ENCODE measurements at regions not wholly inside any gene's neighbourhood (a gene's known extent, or its start where the extent isn't known, plus 50 kb on each side); places are given as distances from the start of the nearest gene placed in this dataset.
A peak's percentile ranks its signal among the peaks of the same experiment; 100 is the strongest.

- no peak for DNase-seq (ENCODE audit: low read depth)
These were observed 137.4 kb upstream of the RBMS1 start for GRCh38 chr2:160630801-160631590.

DNA sequence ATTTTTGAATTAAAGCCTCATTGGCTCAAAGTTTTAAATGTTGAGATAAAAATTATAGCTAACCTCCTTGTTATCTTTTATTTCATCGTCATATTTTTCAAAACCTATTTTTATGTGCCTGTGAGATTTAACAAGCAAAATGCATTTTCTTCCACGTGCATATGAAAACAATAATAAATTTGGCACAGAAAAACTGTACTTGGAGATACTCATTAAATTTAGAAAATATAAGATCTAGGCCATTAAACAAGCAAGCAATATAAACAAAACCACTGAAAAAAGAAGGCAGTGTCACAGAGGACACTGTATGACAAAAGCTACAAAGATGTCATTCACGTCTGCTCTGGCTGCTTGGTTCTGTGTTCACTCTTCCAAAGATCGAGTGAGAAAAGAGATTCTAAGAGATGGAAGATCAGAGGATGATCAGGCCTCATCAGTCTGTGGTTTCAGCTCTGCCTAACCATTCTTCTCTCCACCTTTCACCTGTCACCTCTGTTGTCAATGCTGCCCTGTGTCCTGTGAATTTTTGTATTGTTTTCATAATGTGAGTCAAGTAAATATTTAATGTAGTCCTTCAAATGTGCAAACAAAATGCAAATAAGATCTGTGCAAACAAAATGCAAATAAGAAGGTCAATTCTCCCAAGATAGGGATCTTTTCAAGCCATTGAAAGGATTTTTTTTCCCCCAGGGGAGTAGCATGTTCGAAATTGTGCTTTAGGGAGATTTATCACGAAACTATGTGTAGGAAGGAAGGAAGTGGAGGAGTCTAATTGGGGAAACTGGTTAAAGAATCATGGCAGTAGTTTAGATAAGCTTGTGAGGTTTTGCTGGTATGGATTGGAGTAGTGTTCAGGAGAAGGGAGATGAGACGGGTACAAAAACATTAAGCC is 138.7 kb upstream of the RBMS1 start:
- no peak for DNase-seq (ENCODE audit: low read depth)

DNA sequence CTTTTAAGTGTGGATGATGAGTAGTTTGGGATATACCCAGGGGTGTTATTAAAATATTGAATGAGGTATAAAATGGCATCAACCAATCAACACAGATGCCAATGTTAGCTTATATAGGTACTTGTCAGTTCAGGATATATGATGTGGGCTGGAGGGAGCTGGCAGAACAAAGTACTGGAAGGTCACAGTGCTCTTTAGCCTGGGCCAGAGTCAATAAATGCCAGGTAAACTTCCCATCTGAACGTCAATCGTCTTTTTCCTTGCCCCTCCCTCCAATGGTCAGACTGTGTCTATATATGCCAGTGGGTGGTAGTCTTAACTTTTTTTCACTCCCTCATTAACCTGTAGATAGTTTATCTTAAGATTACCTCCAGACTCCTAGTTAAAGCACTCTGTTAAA is 140.8 kb upstream of the RBMS1 start:
- DNase-seq (ENCODE audit: low read depth), result no peak

- no peak for DNase-seq (ENCODE audit: low read depth)
These were observed 141.9 kb upstream of the RBMS1 start for GRCh38 chr2:160635488-160635887.

- DNase-seq (ENCODE audit: low read depth), result no peak
These were observed 145.9 kb upstream of the RBMS1 start for GRCh38 chr2:160639472-160639871.

GRCh38 chr2:160646684-160647444 is 153.3 kb upstream of the RBMS1 start:
- DNase-seq (ENCODE audit: low read depth), result no peak

GRCh38 chr2:160647967-160648685 is 154.5 kb upstream of the RBMS1 start:
- DNase-seq (ENCODE audit: low read depth), result no peak

DNA sequence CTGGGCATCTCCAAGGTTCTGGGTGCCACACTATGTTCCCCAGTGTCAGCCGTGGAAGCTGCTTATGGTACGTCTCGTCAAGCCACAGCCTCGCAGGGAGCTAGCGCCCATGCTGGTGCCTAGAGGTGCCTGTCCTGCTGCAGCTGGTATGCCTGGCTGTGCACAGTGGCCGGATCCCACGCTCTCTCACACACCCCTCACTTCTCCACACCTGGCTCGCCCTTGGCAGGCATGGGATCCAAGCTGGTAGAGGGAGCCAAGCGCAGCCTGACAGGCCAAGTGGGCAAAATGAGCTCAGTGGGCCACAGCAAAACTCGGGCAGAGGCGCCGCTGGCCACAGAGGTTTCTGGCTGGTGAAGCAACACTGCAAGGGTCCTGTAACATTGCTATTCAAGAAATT is 156.1 kb upstream of the RBMS1 start:
- DNase-seq (ENCODE audit: low read depth), result no peak

DNA sequence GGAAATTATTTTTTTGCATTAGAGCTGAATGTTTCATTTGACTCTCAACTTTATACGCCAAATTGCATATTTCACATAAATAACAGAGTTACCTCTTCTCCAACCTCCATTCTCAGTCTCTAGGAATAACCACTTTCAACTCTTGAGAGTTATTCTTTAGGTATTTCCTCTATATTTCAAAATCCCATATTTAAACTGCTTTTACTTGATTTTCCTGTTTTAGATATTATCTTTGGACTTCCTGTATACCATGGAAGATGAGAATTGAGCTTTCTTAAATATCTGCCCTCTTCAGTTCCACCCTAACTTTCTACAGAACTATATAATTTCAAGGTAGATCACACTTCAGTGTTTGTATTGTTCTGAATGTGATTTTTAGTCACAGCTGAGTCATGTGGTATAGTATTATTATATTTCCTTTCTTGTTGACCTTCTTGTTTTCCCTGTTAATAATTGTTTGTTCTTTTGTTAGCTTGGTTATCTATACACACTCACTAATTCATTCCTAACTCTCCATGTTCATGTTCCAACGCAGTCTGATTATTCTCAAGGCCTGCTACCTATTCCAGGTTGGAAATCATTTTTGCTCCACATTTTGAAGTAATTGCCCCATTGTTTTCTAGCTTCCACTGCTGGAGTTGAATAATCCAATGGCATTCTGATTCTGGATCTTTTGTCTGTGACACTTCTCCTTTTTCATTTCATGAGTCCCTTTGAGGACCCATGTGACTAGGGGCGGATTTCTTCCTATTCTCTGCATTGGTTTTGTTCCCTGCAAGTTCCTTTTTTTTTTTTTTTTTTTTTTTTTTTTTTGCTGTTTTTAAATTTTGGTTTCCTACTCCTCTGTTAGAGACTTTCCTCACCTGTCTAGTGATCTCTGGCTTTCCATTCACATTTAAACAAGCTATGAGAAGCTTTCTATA is 156.8 kb upstream of the RBMS1 start:
- no peak for DNase-seq (ENCODE audit: low read depth)

DNA sequence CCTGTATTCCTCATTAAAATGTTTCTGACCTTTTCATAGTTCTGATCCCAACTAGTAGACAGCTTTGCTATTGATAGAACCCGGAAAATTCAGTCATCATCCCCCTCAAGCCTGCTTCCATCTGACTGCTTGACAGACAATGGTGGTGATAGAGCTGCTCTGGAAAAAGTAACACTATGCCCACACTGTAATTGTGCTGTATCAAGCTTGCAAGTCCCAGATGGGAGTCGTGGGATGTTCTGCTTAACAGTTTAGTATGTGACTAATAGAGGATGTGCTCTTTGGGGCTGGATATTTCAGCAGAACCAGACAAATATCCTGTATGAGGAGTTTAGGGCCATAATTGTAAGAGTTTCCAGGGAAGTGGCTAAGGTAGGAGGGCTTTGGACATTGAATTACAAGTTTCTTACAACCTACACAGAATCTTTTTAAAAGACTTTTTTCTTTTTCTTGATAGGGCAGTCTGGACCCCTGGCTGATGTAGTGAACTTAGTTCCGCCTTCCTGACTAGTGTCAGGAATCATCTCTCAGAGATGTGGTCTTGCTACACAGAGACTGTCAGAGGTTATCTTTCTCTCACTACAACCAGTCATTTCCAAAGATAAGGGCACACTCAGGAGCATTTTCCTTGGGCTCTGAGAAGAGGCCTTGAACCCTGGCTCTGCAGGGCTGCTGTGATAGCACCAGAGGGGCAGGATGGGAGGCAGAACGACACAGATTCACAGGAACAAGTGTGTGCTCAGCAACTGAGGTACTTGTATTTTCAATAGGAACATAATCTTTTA is 158.0 kb upstream of the RBMS1 start:
- DNase-seq (ENCODE audit: low read depth), result no peak

DNA sequence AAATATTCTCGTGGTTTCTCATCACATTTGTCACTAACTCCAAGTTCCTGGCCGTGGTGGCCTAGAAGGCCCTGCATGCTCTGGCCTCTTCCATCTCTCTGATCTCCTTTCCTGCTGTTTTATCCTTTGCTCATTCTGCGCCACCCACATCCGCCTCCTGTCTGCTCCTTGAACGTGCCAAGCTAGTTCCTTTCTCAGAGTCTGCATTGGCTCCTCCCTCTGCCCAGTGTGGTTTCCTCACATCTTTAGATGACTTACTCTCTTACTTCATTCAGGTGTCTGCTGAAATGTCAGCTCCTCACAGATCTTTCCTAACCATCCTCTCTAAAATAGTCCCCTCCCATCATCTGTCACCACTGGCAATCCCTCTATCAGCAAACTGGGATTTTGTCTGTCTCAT is 158.6 kb upstream of the RBMS1 start:
- peak; percentile 20 for DNase-seq (ENCODE audit: low read depth)

DNA sequence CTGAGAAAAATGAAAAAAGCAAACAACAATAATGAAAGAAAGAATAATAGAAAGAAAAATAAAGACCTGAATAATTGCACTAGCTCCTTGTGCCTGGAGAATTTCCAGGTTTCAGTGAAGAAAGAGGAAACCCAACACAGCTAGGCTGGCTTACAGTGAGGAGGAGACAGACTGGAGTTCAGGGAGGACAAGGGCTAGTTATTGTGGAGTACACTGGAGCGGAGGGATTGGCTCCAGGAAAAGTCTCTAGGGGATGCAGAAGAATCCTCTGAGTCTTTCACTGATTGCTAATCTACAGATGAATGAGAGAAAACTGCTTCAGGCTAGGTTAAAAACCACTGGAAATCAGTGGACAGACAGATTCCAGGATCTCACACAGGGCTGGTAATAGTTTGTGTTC is 163.6 kb upstream of the RBMS1 start:
- no peak for DNase-seq (ENCODE audit: low read depth)

DNA sequence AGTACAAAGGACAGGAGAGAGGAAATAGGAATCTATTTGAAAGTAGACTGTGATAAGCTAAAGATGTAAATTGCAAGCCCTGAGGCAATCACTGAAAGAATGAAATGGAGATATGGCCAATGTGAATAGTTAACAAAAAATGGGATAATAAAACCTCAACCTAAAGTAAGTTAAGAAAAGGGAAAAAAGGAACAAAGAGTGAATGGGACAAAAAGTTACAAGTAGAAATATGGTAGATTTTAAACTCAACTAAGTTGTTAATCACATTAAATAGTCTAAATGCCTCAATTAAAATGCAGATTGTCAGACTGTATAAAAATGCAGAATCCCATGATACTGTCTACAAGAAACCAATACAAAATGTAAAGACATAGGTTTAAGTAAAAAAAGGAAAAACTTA is 165.2 kb upstream of the RBMS1 start:
- no peak for DNase-seq (ENCODE audit: low read depth)

DNA sequence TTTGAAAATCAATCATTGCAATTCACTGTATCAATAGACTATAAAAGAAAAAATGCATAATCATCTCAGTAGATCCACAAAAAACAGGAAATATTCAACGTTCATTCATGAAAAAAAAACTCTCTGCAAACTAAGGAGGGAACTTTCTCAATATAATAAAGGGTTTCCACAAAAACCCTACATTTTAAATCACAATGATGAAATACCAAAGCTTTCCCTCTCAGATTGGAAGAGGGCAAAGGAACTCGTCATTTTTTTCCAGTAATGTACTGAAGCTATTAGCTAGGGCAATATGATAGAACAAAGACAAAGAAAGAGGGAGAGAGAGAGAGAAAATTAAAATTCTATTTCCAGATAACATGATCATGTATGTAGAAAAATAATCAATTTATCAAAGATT is 167.1 kb upstream of the RBMS1 start:
- DNase-seq (ENCODE audit: low read depth), result no peak

GRCh38 chr2:160664603-160665140 is 171.1 kb upstream of the RBMS1 start:
- no peak for DNase-seq (ENCODE audit: low read depth)

DNA sequence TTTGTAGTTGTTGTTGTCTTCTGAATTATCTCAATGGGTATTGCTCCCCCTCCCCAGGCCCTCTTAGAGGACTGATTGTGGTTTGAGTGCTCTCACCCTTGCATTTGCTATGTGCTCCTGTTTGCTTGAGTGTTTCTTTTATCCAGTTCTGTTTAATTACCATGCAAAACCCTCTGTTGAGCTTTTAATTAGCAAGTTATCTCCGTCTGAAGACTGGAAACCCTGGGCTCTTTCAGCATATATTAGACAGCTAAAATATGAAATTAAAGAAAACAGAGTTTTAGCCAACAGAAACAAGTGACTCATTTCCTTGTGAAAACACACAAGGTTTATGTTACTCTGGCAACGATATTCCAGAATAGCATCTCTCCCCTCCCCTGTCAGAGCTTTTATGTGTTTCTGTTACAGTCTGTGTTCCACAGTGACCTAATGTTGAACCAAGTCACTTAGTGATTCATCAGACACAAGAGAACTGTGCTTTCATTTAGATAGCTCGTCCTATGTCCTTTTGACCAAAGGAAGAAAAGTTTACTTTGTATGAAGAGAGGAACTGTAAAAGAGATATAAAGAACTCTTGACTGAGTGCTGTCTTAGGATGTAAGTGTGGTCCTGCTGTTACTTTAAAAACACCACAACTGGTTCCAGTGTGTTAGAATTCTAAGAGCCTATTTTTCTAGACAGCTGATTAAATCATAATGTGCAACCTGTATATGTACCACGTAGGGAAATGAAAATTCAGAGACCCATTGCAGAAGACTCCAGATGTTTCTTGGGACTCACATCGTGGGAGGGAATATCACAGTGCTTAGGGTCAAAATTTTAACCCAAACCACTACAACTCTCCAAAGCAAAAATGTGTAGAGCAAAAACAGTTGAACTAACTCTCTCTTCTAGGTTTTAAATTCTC is 172.8 kb upstream of the RBMS1 start:
- no peak for DNase-seq (ENCODE audit: low read depth)

- DNase-seq (ENCODE audit: low read depth), result no peak
These were observed 174.2 kb upstream of the RBMS1 start for GRCh38 chr2:160667811-160668210.

DNA sequence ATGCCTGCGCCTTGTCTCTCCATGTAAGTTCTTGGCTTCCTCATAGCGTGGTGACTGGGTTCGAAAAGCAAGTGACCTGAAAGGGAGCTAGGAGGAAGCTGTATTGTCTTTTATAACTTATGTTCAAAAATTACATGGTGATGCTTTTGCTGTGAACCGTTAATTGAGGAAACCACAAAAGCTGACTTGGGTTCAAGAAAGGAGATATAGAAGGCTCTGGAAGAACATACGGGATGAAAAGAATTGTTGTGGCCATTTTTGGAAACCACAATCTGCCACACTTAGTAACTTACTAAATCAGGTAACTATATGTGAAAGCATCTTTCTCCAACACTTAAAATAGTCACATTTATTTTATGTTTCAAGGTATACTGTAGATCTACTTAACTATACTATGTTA is 177.0 kb upstream of the RBMS1 start:
- no peak for DNase-seq (ENCODE audit: low read depth)

DNA sequence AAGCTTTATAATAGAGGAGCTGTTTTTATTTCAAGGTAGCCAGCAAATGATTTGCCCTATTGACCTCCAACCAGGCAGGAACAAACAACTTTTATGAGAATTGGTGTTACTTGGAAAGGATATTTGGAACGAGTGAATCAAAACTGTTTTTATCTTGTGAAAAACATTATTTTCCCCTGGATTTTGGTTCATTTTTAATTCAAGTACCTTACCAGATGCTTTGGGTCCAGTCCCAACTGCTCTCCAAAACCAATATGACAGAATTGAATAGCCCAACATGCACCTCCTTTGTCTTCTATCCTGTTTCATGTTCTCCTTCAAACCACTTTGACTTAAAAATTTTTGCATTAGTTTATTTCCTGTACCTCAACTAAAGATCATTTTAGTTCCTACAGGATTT is 178.6 kb upstream of the RBMS1 start:
- DNase-seq (ENCODE audit: low read depth), result no peak
